ENCODE measurements at regions not wholly inside any gene's neighbourhood (a gene's known extent, or its start where the extent isn't known, plus 50 kb on each side); places are given as distances from the start of the nearest gene placed in this dataset.
"Not testable (repeated sequence)": the region's sequence is repeated elsewhere in the genome, so short reads cannot be mapped to it uniquely, and the experiment has no call there.

- intact Hi-C loops (cut with micrococcal nuclease), result no loop called here
Observed at GRCh38 chr5:168136340-168136739, 155.1 kb upstream of the WWC1 start.

GRCh38 chr5:168137265-168137664 is 154.2 kb upstream of the WWC1 start:
- intact Hi-C loops (cut with micrococcal nuclease), result no loop called here

GRCh38 chr5:168140241-168140640 is 151.2 kb upstream of the WWC1 start:
- intact Hi-C loops (cut with micrococcal nuclease), result no loop called here

- intact Hi-C loops (cut with micrococcal nuclease), result no loop called here
Observed at GRCh38 chr5:168142402-168142801, 149.0 kb upstream of the WWC1 start.

- intact Hi-C loops (cut with micrococcal nuclease), result not testable (repeated sequence)
Observed at GRCh38 chr5:168143521-168143920, 147.9 kb upstream of the WWC1 start.

- intact Hi-C loops (cut with micrococcal nuclease), result no loop called here
Observed at GRCh38 chr5:168147106-168147505, 144.3 kb upstream of the WWC1 start.

- intact Hi-C loops (cut with micrococcal nuclease), result no loop called here
Observed at GRCh38 chr5:168147568-168148360, 143.7 kb upstream of the WWC1 start.

GRCh38 chr5:168151041-168151440 is 140.4 kb upstream of the WWC1 start:
- intact Hi-C loops (cut with micrococcal nuclease), result no loop called here

GRCh38 chr5:168152660-168153059 is 138.8 kb upstream of the WWC1 start:
- intact Hi-C loops (cut with micrococcal nuclease), result no loop called here

- intact Hi-C loops (cut with micrococcal nuclease), result no loop called here
Observed at GRCh38 chr5:168153263-168153875, 138.1 kb upstream of the WWC1 start.

- intact Hi-C loops (cut with micrococcal nuclease), result no loop called here
Observed at GRCh38 chr5:168153876-168154270, 137.6 kb upstream of the WWC1 start.

GRCh38 chr5:168155585-168155984 is 135.9 kb upstream of the WWC1 start:
- intact Hi-C loops (cut with micrococcal nuclease), result no loop called here

GRCh38 chr5:168156170-168156569 is 135.3 kb upstream of the WWC1 start:
- intact Hi-C loops (cut with micrococcal nuclease), result no loop called here

GRCh38 chr5:168157141-168157540 is 134.3 kb upstream of the WWC1 start:
- intact Hi-C loops (cut with micrococcal nuclease), result no loop called here

- intact Hi-C loops (cut with micrococcal nuclease), result no loop called here
Observed at GRCh38 chr5:168159425-168159824, 132.0 kb upstream of the WWC1 start.

GRCh38 chr5:168162464-168162863 is 129.0 kb upstream of the WWC1 start:
- intact Hi-C loops (cut with micrococcal nuclease), result no loop called here

- intact Hi-C loops (cut with micrococcal nuclease), result no loop called here
Observed at GRCh38 chr5:168163966-168164365, 127.5 kb upstream of the WWC1 start.

GRCh38 chr5:168165221-168165914 is 126.1 kb upstream of the WWC1 start:
- intact Hi-C loops (cut with micrococcal nuclease), result no loop called here

- intact Hi-C loops (cut with micrococcal nuclease), result no loop called here
Observed at GRCh38 chr5:168165977-168166376, 125.5 kb upstream of the WWC1 start.

- intact Hi-C loops (cut with micrococcal nuclease), result no loop called here
Observed at GRCh38 chr5:168167338-168167737, 124.1 kb upstream of the WWC1 start.

- intact Hi-C loops (cut with micrococcal nuclease), result no loop called here
Observed at GRCh38 chr5:168168978-168169698, 122.3 kb upstream of the WWC1 start.

GRCh38 chr5:168169791-168170190 is 121.7 kb upstream of the WWC1 start:
- intact Hi-C loops (cut with micrococcal nuclease), result no loop called here

All from T-helper 1 cell treated with Interleukin-12 subunit alpha and Interleukin-12 subunit beta and Interleukin-4 antibody, amounts not matched to agents 30 ng/mL and 1 ng/mL, for 36 hours (primary cell).